SK-N-MC (cell line): ENCODE measurements at regions not wholly inside any gene's neighbourhood (a gene's known extent, or its start where the extent isn't known, plus 50 kb on each side); places are given as distances from the start of the nearest gene placed in this dataset.

Source experiments
- DNase-seq: peaks from one replicate; pipeline ENCODE4 v3.0.0-alpha.2; 2011; ENCODE audit warnings: low read depth, low spot score
- H3K27ac ChIP-seq: fragments of 200-600 bp; sonication (generic); 2 replicates; pipeline ENCODE4 v1.5.1; 2016; ENCODE audit warnings: mixed run types
- H3K36me3 ChIP-seq: fragments of 200-600 bp; sonication (generic); 2 replicates; pipeline ENCODE4 v1.6.1; 2017; ENCODE audit warnings: antibody characterized with exemption, low read length, mixed read lengths; ENCODE audit not compliant: insufficient read depth
- H3K4me3 ChIP-seq: fragments of 200-600 bp; sonication (generic); 2 replicates; pipeline ENCODE4 v1.5.1; 2016
- H3K9ac ChIP-seq: fragments of 200-600 bp; sonication (generic); 2 replicates; pipeline ENCODE4 v1.8.0; 2017; ENCODE audit warnings: mixed run types, mixed read lengths; ENCODE audit not compliant: insufficient read length
- H3K9me3 ChIP-seq: fragments of 200-600 bp; sonication (generic); 2 replicates; pipeline ENCODE4 v1.6.1; 2017; ENCODE audit warnings: low read depth, mild to moderate bottlenecking, antibody characterized with exemption, low read length, moderate library complexity, mixed read lengths
- EZH2 ChIP-seq: fragments of 200-600 bp; sonication (generic); IDR thresholded peaks from one replicate; pipeline ENCODE4 v1.6.1; 2017; ENCODE audit warnings: antibody characterized with exemption
- FOXP2 ChIP-seq: optimal IDR thresholded peaks from 2 replicates; pipeline ENCODE3; 2011; ENCODE audit warnings: mild to moderate bottlenecking, moderate library complexity; ENCODE audit not compliant: insufficient read depth; ENCODE audit errors: extremely low read length, control extremely low read depth
- POLR2AphosphoS5 ChIP-seq: IDR thresholded peaks from 2 replicates; pipeline ENCODE4 v1.6.1; 2012; ENCODE audit warnings: mild to moderate bottlenecking, low read depth, low read length, borderline replicate concordance

DNA sequence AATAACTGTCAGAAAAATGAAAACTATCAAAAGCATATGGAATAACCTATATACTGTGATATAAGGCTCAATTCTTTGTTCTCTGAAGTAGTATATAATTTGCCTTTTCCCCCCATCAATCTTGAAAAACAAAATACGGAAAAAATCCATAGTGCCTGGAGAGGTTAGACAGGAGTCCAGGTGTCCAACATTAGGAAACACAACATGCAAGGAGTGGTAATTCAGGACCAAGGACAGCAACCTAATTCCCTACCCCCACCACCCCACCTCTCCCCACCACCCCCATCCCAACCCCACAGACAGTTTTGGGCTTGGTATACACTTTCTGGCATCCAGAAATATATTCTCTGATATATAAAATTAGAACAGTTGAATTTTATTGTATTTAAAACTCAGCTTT is 55.1 kb upstream of the SLC25A26 start:
- Histone ChIP-seq H3K9ac (no peak overlapping the region), H3K9me3 (no peaks in the 10 kb centered on the region), H3K4me3 (no peak overlapping the region), H3K27ac (no peak overlapping the region), H3K36me3 (no peaks in the 10 kb centered on the region)
- DNase-seq = no peak
- TF ChIP-seq FOXP2 = no peak
- no peak for TF ChIP-seq EZH2
- TF ChIP-seq POLR2AphosphoS5 = no peak

DNA sequence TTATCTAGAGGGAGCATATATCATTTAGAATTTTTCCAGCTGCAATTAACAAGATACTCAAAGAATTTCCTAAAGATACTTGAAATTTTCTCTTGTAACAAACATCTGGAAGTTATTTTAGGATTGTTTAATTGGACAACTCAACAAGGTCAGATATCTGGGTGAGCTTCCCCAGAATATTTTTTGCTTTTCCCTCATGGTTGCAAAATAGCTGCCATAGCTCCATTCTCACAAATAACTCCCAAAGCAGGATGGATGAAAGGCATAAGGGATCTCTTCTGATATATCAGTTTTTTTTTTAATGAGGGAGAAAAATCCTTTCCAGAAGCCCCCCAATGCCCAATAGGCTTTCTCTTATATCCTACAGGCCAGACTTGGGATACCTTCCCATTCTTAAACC is 56.6 kb upstream of the SLC25A26 start:
- no peak overlapping the region for H3K27ac ChIP-seq
- H3K9me3 ChIP-seq = no peaks in the 10 kb centered on the region
- no peak overlapping the region for H3K9ac ChIP-seq
- no peak overlapping the region for H3K4me3 ChIP-seq
- DNase-seq = no peak
- TF ChIP-seq EZH2 (no peak), FOXP2 (no peak), POLR2AphosphoS5 (no peak)
- no peaks in the 10 kb centered on the region for H3K36me3 ChIP-seq

GRCh38 chr3:66163222-66163621 is 57.6 kb upstream of the SLC25A26 start:
- Histone ChIP-seq H3K9ac (no peak overlapping the region), H3K36me3 (no peaks in the 10 kb centered on the region), H3K9me3 (no peaks in the 10 kb centered on the region), H3K4me3 (no peak overlapping the region), H3K27ac (no peak overlapping the region)
- TF ChIP-seq EZH2 = no peak
- no peak for TF ChIP-seq FOXP2
- no peak for TF ChIP-seq POLR2AphosphoS5
- no peak for DNase-seq

DNA sequence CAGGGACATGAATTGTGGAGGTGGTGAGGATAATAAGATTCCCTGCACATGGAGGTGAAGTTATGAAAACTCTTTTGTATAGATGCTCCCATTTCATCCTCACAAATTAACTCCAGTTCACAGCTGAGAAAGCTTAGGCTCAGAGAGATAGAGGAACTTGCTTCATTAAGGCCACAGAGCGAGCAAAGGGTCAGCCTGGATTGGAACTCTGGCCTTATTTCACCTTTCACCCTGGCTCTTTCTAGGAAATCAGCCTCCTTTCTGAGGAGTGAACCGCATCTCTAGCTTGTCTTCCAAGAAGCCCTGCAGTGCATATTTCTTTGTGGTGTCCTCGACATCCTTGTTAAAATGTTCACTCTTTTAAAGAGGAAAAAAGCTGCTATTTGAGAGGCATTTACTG is 58.0 kb upstream of the SLC25A26 start:
- DNase-seq = no peak
- no peak for TF ChIP-seq POLR2AphosphoS5
- no peak for TF ChIP-seq EZH2
- no peak for TF ChIP-seq FOXP2
- Histone ChIP-seq H3K4me3 (no peak overlapping the region), H3K36me3 (no peaks in the 10 kb centered on the region), H3K27ac (no peak overlapping the region), H3K9me3 (no peaks in the 10 kb centered on the region), H3K9ac (no peak overlapping the region)

DNA sequence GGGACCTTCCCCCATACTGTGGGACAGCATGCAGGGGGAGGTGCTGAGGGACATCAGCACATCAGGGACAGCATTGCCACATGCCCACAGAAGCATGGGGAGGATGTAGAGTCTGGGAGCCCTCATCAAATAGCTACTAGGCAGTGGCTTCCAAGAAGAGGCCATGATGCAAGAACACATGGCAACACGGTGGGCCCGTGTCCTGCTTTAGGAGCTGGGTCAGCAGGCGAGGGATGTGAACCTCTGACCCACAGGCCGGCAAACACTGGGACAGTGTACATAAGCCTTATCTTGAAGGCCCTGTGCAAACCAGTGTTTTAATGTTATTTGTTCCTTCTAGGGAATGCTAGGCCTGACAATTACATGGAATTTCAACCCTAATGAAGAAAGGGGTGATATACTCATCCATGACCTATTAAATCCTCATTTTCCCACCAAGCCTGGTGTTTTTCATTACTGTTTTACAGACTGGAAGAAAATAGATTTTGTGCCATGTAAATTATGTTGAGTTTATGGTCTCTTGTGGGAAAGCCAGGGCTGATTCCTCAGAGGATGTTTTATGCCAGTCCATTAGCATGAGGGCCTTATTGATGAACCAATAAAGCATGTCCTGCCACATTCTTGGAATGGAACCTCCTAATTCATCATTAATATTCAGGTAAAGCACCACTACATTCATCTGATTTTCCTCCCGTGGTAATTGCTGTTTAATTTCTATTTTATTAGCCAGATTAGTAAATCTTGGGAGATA is 61.7 kb upstream of the SLC25A26 start:
- no peak overlapping the region for H3K4me3 ChIP-seq
- no peak for DNase-seq
- H3K27ac ChIP-seq = no peak overlapping the region
- no peaks in the 10 kb centered on the region for H3K36me3 ChIP-seq
- H3K9me3 ChIP-seq = no peaks in the 10 kb centered on the region
- no peak for TF ChIP-seq EZH2
- TF ChIP-seq POLR2AphosphoS5 = no peak
- no peak for TF ChIP-seq FOXP2
- H3K9ac ChIP-seq = no peak overlapping the region

DNA sequence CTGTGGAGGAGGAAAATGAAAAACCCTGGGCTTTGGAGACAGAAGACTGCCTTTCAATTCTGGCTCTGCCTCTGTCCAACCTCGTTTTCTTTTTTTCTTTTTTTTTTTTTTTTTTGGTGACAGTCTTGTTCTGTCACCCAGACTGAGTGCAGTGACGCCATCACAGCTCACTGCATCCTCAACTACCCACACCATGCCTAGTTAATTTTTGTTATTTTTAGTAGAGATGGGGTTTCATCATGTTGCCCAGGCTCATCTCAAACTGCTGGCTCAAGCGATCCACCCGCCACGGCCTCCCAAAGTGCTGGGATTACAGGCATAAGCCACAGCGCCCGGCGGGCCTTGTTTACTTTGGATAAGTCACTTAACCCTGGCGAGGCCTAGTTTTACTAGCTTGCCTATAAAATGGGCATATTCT is 66.3 kb upstream of the SLC25A26 start:
- no peak for TF ChIP-seq POLR2AphosphoS5
- no peak for TF ChIP-seq FOXP2
- TF ChIP-seq EZH2 = no peak
- H3K4me3 ChIP-seq = no peak overlapping the region
- no peak overlapping the region for H3K9ac ChIP-seq
- no peak for DNase-seq
- no peak overlapping the region for H3K27ac ChIP-seq
- no peaks in the 10 kb centered on the region for H3K9me3 ChIP-seq
- no peaks in the 10 kb centered on the region for H3K36me3 ChIP-seq

GRCh38 chr3:66153481-66154443 is 67.0 kb upstream of the SLC25A26 start:
- Histone ChIP-seq H3K27ac (no peak overlapping the region), H3K9ac (no peak overlapping the region), H3K9me3 (no peaks in the 10 kb centered on the region), H3K4me3 (no peak overlapping the region), H3K36me3 (no peaks in the 10 kb centered on the region)
- TF ChIP-seq FOXP2 (no peak), POLR2AphosphoS5 (no peak), EZH2 (no peak)
- DNase-seq = no peak

GRCh38 chr3:66152336-66152735 is 68.5 kb upstream of the SLC25A26 start:
- Histone ChIP-seq H3K4me3 (no peak overlapping the region), H3K27ac (no peak overlapping the region), H3K9ac (no peak overlapping the region), H3K9me3 (no peaks in the 10 kb centered on the region), H3K36me3 (no peaks in the 10 kb centered on the region)
- TF ChIP-seq FOXP2 = no peak
- no peak for TF ChIP-seq EZH2
- TF ChIP-seq POLR2AphosphoS5 = no peak
- no peak for DNase-seq

DNA sequence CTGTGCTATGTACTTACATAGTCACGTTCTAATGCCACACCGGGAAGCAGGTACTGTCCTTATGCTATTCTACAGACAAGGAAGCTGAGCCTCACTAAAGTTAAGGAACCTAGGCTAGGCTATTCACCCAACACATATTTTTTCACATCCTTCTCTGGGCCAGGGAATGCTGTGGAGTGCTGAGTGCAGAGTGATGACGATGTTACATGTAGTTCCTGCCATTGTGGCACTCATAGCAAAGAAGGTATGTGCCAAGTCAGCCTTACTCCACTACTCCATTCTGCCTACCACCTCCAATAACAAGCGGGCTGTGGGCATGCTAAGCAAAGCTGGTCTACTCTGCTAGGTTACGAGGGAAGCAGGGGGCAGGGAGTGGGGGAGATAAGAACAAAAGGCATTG is 69.8 kb upstream of the SLC25A26 start:
- no peaks in the 10 kb centered on the region for H3K36me3 ChIP-seq
- no peak overlapping the region for H3K27ac ChIP-seq
- DNase-seq = no peak
- no peak overlapping the region for H3K4me3 ChIP-seq
- H3K9ac ChIP-seq = no peak overlapping the region
- no peaks in the 10 kb centered on the region for H3K9me3 ChIP-seq
- no peak for TF ChIP-seq FOXP2
- no peak for TF ChIP-seq POLR2AphosphoS5
- TF ChIP-seq EZH2 = no peak

GRCh38 chr3:66149269-66149668 is 71.5 kb upstream of the SLC25A26 start:
- no peak for DNase-seq
- TF ChIP-seq POLR2AphosphoS5 (no peak), FOXP2 (no peak), EZH2 (no peak)
- H3K9me3 ChIP-seq = no peaks in the 10 kb centered on the region
- H3K9ac ChIP-seq = no peak overlapping the region
- H3K4me3 ChIP-seq = no peak overlapping the region
- H3K27ac ChIP-seq = no peak overlapping the region
- H3K36me3 ChIP-seq = no peaks in the 10 kb centered on the region
